ENCODE measurements at regions not wholly inside any gene's neighbourhood (a gene's known extent, or its start where the extent isn't known, plus 50 kb on each side); places are given as distances from the start of the nearest gene placed in this dataset.

GRCh38 chr5:89988129-89988810 is 421.3 kb downstream of the CETN3 start:
- peak; percentile 73 for DNase-seq

- DNase-seq: no peak
Measured at GRCh38 chr5:89983216-89983615, 426.3 kb downstream of the CETN3 start.

- peak; percentile 62 for DNase-seq
Measured at GRCh38 chr5:89981878-89982773, 427.4 kb downstream of the CETN3 start.

GRCh38 chr5:89981021-89981420 is 428.5 kb downstream of the CETN3 start:
- DNase-seq: no peak

- DNase-seq: no peak
Measured at GRCh38 chr5:89973516-89973915, 436.0 kb downstream of the CETN3 start.

GRCh38 chr5:89972901-89973300 is 436.7 kb downstream of the CETN3 start:
- peak; percentile 52 for DNase-seq

GRCh38 chr5:89968958-89969381 is 440.6 kb downstream of the CETN3 start:
- DNase-seq: peak; percentile 27

- DNase-seq: peak; percentile 71
Measured at GRCh38 chr5:89967771-89968444, 441.6 kb downstream of the CETN3 start.

GRCh38 chr5:89956838-89957237 is 452.7 kb downstream of the CETN3 start:
- DNase-seq: no peak

- DNase-seq: no peak
Measured at GRCh38 chr5:89954916-89955315, 454.6 kb downstream of the CETN3 start.

- no peak for DNase-seq
Measured at GRCh38 chr5:89951876-89952275, 457.7 kb downstream of the CETN3 start.

GRCh38 chr5:89950234-89950633 is 459.3 kb downstream of the CETN3 start:
- DNase-seq: no peak

- DNase-seq: no peak
Measured at GRCh38 chr5:89948977-89949376, 460.6 kb downstream of the CETN3 start.

GRCh38 chr5:89946916-89947315 is 462.6 kb downstream of the CETN3 start:
- no peak for DNase-seq

GRCh38 chr5:89946508-89946907 is 463.0 kb downstream of the CETN3 start:
- DNase-seq: no peak

- DNase-seq: no peak
Measured at GRCh38 chr5:89942171-89942570, 467.4 kb downstream of the CETN3 start.

- no peak for DNase-seq
Measured at GRCh38 chr5:89936576-89936975, 473.0 kb downstream of the CETN3 start.

GRCh38 chr5:89934069-89934468 is 475.5 kb downstream of the CETN3 start:
- DNase-seq: no peak

GRCh38 chr5:89932771-89933181 is 476.8 kb downstream of the CETN3 start:
- no peak for DNase-seq

- peak; percentile 78 for DNase-seq
Measured at GRCh38 chr5:89930591-89931392, 478.8 kb downstream of the CETN3 start.

GRCh38 chr5:89929834-89930233 is 479.7 kb downstream of the CETN3 start:
- peak; percentile 25 for DNase-seq

GRCh38 chr5:89929173-89929572 is 480.4 kb downstream of the CETN3 start:
- DNase-seq: peak; percentile 7
